ENCODE measurements at regions not wholly inside any gene's neighbourhood (a gene's known extent, or its start where the extent isn't known, plus 50 kb on each side); places are given as distances from the start of the nearest gene placed in this dataset.

DNA sequence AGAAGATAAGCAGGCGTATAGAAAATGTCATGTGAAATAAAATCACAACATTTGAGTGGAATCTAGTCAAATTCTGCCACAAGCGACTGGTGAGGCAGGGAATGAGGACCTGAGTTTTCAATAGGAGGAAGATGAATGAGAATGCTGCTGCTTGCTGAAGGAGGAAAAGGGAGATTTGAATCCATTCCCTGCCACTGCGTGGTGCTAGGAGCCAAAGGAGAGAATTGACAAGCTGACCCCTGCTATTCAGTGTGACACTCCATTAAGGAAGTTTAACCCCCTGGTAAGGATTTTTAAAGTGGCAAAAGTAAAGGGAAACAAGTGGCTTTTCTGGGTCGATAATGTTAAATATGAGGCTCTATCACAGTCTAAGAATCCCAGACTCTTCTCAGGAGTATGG is 314.0 kb downstream of the NAF1 start:
- TF ChIP-seq YY1 (IDR thresholded peaks at IDR 0.05; ENCODE audit: insufficient read depth, insufficient read length) (no peak), ZNF274 (IDR thresholded peaks at IDR 0.05; ENCODE audit: low read depth, low read length) (no peak)

Measured in NT2/D1 (cell line).